Caco-2 (cell line): ENCODE measurements at regions not wholly inside any gene's neighbourhood (a gene's known extent, or its start where the extent isn't known, plus 50 kb on each side); places are given as distances from the start of the nearest gene placed in this dataset.

ENCODE experiments used
- BruUV-seq: library from RNA; stranded (reverse); fragments of 400-500 nt; replicated peaks from 2 replicates; lab custom pipeline; 2021; lab: Mats Ljungman, UMichigan
- CTCF ChIA-PET: fragments of 300-600 bp; sonication (Branson Sonifier 250); formaldehyde crosslinking; loops from one replicate; lab custom pipeline; 2022; ENCODE audit warnings: antibody characterized with exemption; lab: Charles Lee
- POLR2A ChIA-PET: fragments of 300-600 bp; sonication (Branson Sonifier 250); formaldehyde crosslinking; loops from one replicate; lab custom pipeline; 2022; ENCODE audit warnings: antibody characterized with exemption; lab: Charles Lee
- DNase-seq, 2 experiments: peaks; one replicate each; pipeline versions ENCODE4 v3.0.0 to v3.0.0-alpha.2; 2020 to 2022
- H3K27me3 ChIP-seq: replicated peaks from 2 replicates; pipeline ENCODE4 v1.6.0; 2011; ENCODE audit warnings: low read length; ENCODE audit not compliant: control insufficient read depth, insufficient read depth
- H3K36me3 ChIP-seq: 2 replicates; pipeline ENCODE4 v1.5.1; 2011; ENCODE audit warnings: low read length; ENCODE audit not compliant: control insufficient read depth, insufficient read depth
- H3K4me1 ChIP-seq: fragments of 250-450 bp; sonication (Bioruptor Pico); 2 replicates; pipeline ENCODE4 v1.5.1; 2020; ENCODE audit warnings: mild to moderate bottlenecking
- H3K4me3 ChIP-seq: 2 replicates; pipeline ENCODE4 v1.5.1; 2011; ENCODE audit warnings: low read depth, mild to moderate bottlenecking, control low read depth, low read length
- H3K9me3 ChIP-seq: fragments of 250-450 bp; sonication (Bioruptor Pico); 2 replicates; pipeline ENCODE4 v1.5.1; 2020; ENCODE audit warnings: mild to moderate bottlenecking, moderate library complexity
- H3K27ac Mint-ChIP-seq: one replicate; pipeline ENCODE4 v1.8.0; 2022; ENCODE audit warnings: mixed read lengths; ENCODE audit not compliant: unreplicated experiment
- H3K27me3 Mint-ChIP-seq: one replicate; pipeline ENCODE4 v1.8.0; 2022; ENCODE audit warnings: mixed read lengths; ENCODE audit not compliant: insufficient read depth, unreplicated experiment
- H3K36me3 Mint-ChIP-seq: one replicate; pipeline ENCODE4 v1.8.0; 2022; ENCODE audit warnings: mild to moderate bottlenecking, mixed read lengths; ENCODE audit not compliant: insufficient read depth, unreplicated experiment
- H3K4me1 Mint-ChIP-seq: one replicate; pipeline ENCODE4 v1.8.0; 2022; ENCODE audit warnings: low read depth, mixed read lengths; ENCODE audit not compliant: unreplicated experiment
- H3K4me3 Mint-ChIP-seq: one replicate; pipeline ENCODE4 v1.8.0; 2022; ENCODE audit warnings: mild to moderate bottlenecking, moderate library complexity, mixed read lengths; ENCODE audit not compliant: unreplicated experiment
- H3K9me3 Mint-ChIP-seq: one replicate; pipeline ENCODE4 v1.8.0; 2022; ENCODE audit warnings: mixed read lengths; ENCODE audit not compliant: unreplicated experiment
- intact Hi-C: fragments of 100-400 bp; cut with micrococcal nuclease; formaldehyde crosslinking; loops from one replicate; pipeline ENCODE4 v1.10.0; 2022; ENCODE audit not compliant: unreplicated experiment
- TF ChIP-seq, protein P1 (sequence below), 2 experiments: fragments of 200-600 bp in 1 of 2; IDR thresholded peaks; 1 replicate in 1 of 2; 2 replicates in 1 of 2; pipeline versions ENCODE4 v1.5.1 to v1.8.0; 2011 to 2022; ENCODE audit warnings: antibody characterized with exemption in 1 of 2, control low read depth in 1 of 2, inconsistent platforms in 1 of 2, low read depth in 1 of 2, low read length in 1 of 2, mild to moderate bottlenecking in 1 of 2, moderate library complexity in 1 of 2; ENCODE audit not compliant: insufficient read depth in 1 of 2, severe bottlenecking in 1 of 2, unreplicated experiment in 1 of 2

DNA sequence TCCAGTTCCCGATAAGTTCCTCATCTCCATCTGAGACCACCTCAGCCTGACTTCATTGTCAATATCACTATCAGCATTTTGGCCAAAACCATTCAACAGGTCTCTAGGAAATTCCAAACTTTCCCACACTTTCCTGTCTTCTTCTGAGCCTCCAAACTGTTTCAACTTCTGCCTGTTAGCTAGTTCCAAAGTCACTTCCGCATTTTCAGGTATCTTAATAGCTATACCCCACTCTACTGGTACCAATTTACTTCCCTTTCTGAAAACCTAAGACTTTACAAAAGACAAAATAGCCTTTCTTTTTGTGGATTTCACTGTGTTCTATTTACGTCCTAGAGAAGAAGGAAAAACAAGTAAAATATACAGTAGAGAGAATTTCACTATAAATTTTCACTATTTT, 147.0 kb upstream of the FMN2 start:
- intact Hi-C loops = no loop called here
- CTCF ChIA-PET = no interaction called here
- no peaks in the 10 kb centered on the region for H3K4me1 ChIP-seq
- Mint-ChIP-seq H3K27ac (no peak overlapping the region), H3K27me3 (no peaks in the 10 kb centered on the region), H3K9me3 (peaks cover 28% of the 10 kb centered on the region), H3K36me3 (no peaks in the 10 kb centered on the region), H3K4me1 (no peaks in the 10 kb centered on the region), H3K4me3 (no peak overlapping the region)
- H3K4me3 ChIP-seq = no peak overlapping the region
- TF ChIP-seq, protein P1, sequence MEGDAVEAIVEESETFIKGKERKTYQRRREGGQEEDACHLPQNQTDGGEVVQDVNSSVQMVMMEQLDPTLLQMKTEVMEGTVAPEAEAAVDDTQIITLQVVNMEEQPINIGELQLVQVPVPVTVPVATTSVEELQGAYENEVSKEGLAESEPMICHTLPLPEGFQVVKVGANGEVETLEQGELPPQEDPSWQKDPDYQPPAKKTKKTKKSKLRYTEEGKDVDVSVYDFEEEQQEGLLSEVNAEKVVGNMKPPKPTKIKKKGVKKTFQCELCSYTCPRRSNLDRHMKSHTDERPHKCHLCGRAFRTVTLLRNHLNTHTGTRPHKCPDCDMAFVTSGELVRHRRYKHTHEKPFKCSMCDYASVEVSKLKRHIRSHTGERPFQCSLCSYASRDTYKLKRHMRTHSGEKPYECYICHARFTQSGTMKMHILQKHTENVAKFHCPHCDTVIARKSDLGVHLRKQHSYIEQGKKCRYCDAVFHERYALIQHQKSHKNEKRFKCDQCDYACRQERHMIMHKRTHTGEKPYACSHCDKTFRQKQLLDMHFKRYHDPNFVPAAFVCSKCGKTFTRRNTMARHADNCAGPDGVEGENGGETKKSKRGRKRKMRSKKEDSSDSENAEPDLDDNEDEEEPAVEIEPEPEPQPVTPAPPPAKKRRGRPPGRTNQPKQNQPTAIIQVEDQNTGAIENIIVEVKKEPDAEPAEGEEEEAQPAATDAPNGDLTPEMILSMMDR (IDR thresholded peaks at IDR 0.05; ENCODE audit: insufficient read depth in 1 of 2, low read depth in 1 of 2, low read length in 1 of 2, severe bottlenecking in 1 of 2, unreplicated experiment in 1 of 2) = no peak
- DNase-seq = no peak
- H3K27me3 ChIP-seq = no peaks in the 10 kb centered on the region
- H3K9me3 ChIP-seq = peaks cover 8% of the 10 kb centered on the region; the same call in 1 of the 2 replicates
- BruUV-seq = no TSS peak
- POLR2A ChIA-PET = no interaction called here
- H3K36me3 ChIP-seq = no peaks in the 10 kb centered on the region

DNA sequence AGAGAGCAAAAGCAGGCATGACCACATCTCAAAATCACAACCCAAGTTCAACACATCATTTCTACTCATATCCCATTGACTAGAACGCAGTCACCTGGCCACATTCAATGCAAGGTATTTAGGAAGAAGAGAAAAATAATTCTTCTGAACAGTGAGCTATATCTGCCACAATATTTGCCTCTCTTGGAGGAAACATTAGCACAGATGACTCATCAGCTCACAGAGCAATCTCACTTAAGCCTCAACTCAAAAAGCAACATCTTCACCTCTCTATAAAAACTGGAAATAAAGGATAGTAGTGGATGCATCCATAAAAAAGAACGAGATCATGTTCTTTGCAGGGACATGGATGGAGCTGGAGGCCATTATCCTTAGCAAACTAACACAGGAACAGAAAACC, 143.9 kb upstream of the FMN2 start:
- H3K4me1 Mint-ChIP-seq = no peaks in the 10 kb centered on the region
- no peaks in the 10 kb centered on the region for H3K27me3 ChIP-seq
- TF ChIP-seq, protein P1 (IDR thresholded peaks at IDR 0.05; ENCODE audit: insufficient read depth in 1 of 2, low read depth in 1 of 2, low read length in 1 of 2, severe bottlenecking in 1 of 2, unreplicated experiment in 1 of 2) = no peak
- no peaks in the 10 kb centered on the region for H3K36me3 ChIP-seq
- 0 out of 2 replicates have a peak, but pooled peaks cover 8% of the 10 kb centered on the region for H3K9me3 ChIP-seq
- no peak overlapping the region for H3K27ac Mint-ChIP-seq
- no TSS peak for BruUV-seq
- POLR2A ChIA-PET = no interaction called here
- no peaks in the 10 kb centered on the region for H3K36me3 Mint-ChIP-seq
- CTCF ChIA-PET = no interaction called here
- no peaks in the 10 kb centered on the region for H3K27me3 Mint-ChIP-seq
- no peak for DNase-seq
- intact Hi-C loops = no loop called here
- H3K4me3 ChIP-seq = no peak overlapping the region
- peaks cover 26% of the 10 kb centered on the region for H3K9me3 Mint-ChIP-seq
- no peaks in the 10 kb centered on the region for H3K4me1 ChIP-seq
- H3K4me3 Mint-ChIP-seq = no peak overlapping the region

DNA sequence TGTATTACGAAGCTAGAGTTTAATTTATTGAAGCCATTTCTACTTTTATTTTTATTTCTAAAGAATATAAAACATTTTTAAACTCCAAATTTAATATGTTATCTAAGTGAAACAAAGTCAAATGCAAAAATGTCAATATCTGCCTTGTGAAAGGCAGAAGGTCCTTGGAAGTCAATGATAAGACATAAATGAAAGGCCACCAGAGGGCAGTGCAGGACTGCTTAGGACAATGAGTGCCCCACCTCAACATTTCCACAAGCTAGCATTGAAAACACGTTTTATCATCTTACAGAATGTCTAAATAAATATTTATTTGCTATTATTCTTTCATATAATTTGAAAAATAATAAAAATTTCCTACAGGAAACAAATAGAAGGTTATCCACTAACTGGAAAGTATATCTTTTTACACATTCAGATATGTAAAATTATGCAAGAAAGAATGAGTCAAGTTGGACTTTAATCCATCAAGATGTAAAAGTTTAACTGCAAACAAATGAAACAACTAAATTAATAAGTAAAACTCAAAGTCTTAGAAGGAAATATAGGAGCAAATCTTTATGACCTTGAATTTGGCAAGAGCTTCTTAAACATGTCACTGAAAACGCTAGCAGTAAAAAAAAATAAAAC, 140.1 kb upstream of the FMN2 start:
- H3K27me3 ChIP-seq = no peaks in the 10 kb centered on the region
- no peaks in the 10 kb centered on the region for H3K4me1 Mint-ChIP-seq
- peak; percentile 65 to 68 for DNase-seq
- ChIA-PET CTCF (interaction anchor here (0.7 to 1.8 kb wide), 5 partner anchors 12 to 54 kb away, joined by 3 to 8 read pairs (median 5); no protein-coding TSS in a partner anchor), POLR2A (no interaction called here)
- H3K4me3 Mint-ChIP-seq = no peak overlapping the region
- no peaks in the 10 kb centered on the region for H3K36me3 ChIP-seq
- H3K9me3 ChIP-seq = no peaks in the 10 kb centered on the region
- no peaks in the 10 kb centered on the region for H3K9me3 Mint-ChIP-seq
- no peak overlapping the region for H3K27ac Mint-ChIP-seq
- BruUV-seq = no TSS peak
- H3K4me3 ChIP-seq = no peak overlapping the region
- no peaks in the 10 kb centered on the region for H3K4me1 ChIP-seq
- no peaks in the 10 kb centered on the region for H3K36me3 Mint-ChIP-seq
- TF ChIP-seq, protein P1 (IDR thresholded peaks at IDR 0.05; ENCODE audit: insufficient read depth in 1 of 2, low read depth in 1 of 2, low read length in 1 of 2, severe bottlenecking in 1 of 2, unreplicated experiment in 1 of 2) = peak; percentile 68 to 74
- intact Hi-C loops = loop anchor here (1.0 kb wide), 4 partner anchors 25 to 198 kb away; no protein-coding TSS in a partner anchor
- peaks cover 2% of the 10 kb centered on the region for H3K27me3 Mint-ChIP-seq
